NCI-H146 treated with DMSO at 0.1 percent for 48 hours (cell line): ENCODE measurements at regions not wholly inside any gene's neighbourhood (a gene's known extent, or its start where the extent isn't known, plus 50 kb on each side); places are given as distances from the start of the nearest gene placed in this dataset.
A peak's percentile ranks its signal among the peaks of the same experiment; 100 is the strongest.
"Not testable (repeated sequence)": the region's sequence is repeated elsewhere in the genome, so short reads cannot be mapped to it uniquely, and the experiment has no call there.

Experiments used
- DNase-seq: peaks from one replicate; lab custom pipeline; 2025; ENCODE audit not compliant: unreplicated experiment; lab: John Stamatoyannopoulos, UW

- DNase-seq = no peak
These were observed 62.3 kb upstream of the PAGE3 start for GRCh38 chrX:55326985-55327384.

- no peak for DNase-seq
These were observed 70.6 kb upstream of the PAGE3 start for GRCh38 chrX:55335296-55335695.

GRCh38 chrX:55336176-55336575 lies 71.5 kb upstream of the PAGE3 start:
- no peak for DNase-seq

GRCh38 chrX:55340896-55341433 lies 76.2 kb upstream of the PAGE3 start:
- DNase-seq = no peak

- DNase-seq = peak; percentile 2
These were observed 78.1 kb upstream of the PAGE3 start for GRCh38 chrX:55342533-55343501.

GRCh38 chrX:55356609-55357008 lies 91.9 kb upstream of the PAGE3 start:
- DNase-seq = no peak

GRCh38 chrX:55357236-55357635 lies 92.5 kb upstream of the PAGE3 start:
- no peak for DNase-seq

- no peak for DNase-seq
These were observed 72.5 kb upstream of the MAGEH1 start for GRCh38 chrX:55379396-55379795.

- DNase-seq = no peak
These were observed 62.6 kb upstream of the MAGEH1 start for GRCh38 chrX:55389376-55389775.

- DNase-seq = not testable (repeated sequence)
These were observed 55.1 kb upstream of the MAGEH1 start for GRCh38 chrX:55396836-55397235.
